Activated T-helper 1 cell treated with Interleukin-2 at 50 U/mL for 16 hours (primary cell): ENCODE measurements at regions not wholly inside any gene's neighbourhood (a gene's known extent, or its start where the extent isn't known, plus 50 kb on each side); places are given as distances from the start of the nearest gene placed in this dataset.
"Not testable (repeated sequence)": the region's sequence is repeated elsewhere in the genome, so short reads cannot be mapped to it uniquely, and the experiment has no call there.

Experiments
- DNase-seq: peaks from one replicate; pipeline ENCODE4 v3.0.0-alpha.2; 2020; ENCODE audit warnings: low read depth

GRCh38 chr10:21405981-21406380 lies 119.5 kb downstream of the SKIDA1 start:
- no peak for DNase-seq

- no peak for DNase-seq
Observed at GRCh38 chr10:21403256-21404015, 122.0 kb downstream of the SKIDA1 start.

- DNase-seq = no peak
Observed at GRCh38 chr10:21402606-21403083, 122.8 kb downstream of the SKIDA1 start.

GRCh38 chr10:21401196-21401595 lies 124.3 kb downstream of the SKIDA1 start:
- no peak for DNase-seq

- DNase-seq = no peak
Observed at GRCh38 chr10:21399392-21400035, 126.0 kb downstream of the SKIDA1 start.

- DNase-seq = no peak
Observed at GRCh38 chr10:21398563-21399231, 126.8 kb downstream of the SKIDA1 start.

- no peak for DNase-seq
Observed at GRCh38 chr10:21396889-21397288, 128.6 kb downstream of the SKIDA1 start.

GRCh38 chr10:21393931-21394330 lies 131.6 kb downstream of the SKIDA1 start:
- DNase-seq = no peak

- DNase-seq = no peak
Observed at GRCh38 chr10:21388589-21388988, 136.9 kb downstream of the SKIDA1 start.

GRCh38 chr10:21387868-21388267 lies 137.6 kb downstream of the SKIDA1 start:
- DNase-seq = no peak

GRCh38 chr10:21385996-21386585 lies 139.4 kb downstream of the SKIDA1 start:
- DNase-seq = no peak

- no peak for DNase-seq
Observed at GRCh38 chr10:21385536-21385935, 139.9 kb downstream of the SKIDA1 start.

GRCh38 chr10:21379143-21379542 lies 146.3 kb downstream of the SKIDA1 start:
- DNase-seq = no peak

GRCh38 chr10:21375274-21375673 lies 150.2 kb downstream of the SKIDA1 start:
- not testable (repeated sequence) for DNase-seq

- DNase-seq = not testable (repeated sequence)
Observed at GRCh38 chr10:21373881-21374280, 151.6 kb downstream of the SKIDA1 start.

- DNase-seq = no peak
Observed at GRCh38 chr10:21372651-21373410, 152.7 kb downstream of the SKIDA1 start.

GRCh38 chr10:21369697-21370096 lies 155.8 kb downstream of the SKIDA1 start:
- no peak for DNase-seq

- no peak for DNase-seq
Observed at GRCh38 chr10:21368728-21369425, 156.6 kb downstream of the SKIDA1 start.

GRCh38 chr10:21368022-21368582 lies 157.4 kb downstream of the SKIDA1 start:
- DNase-seq = no peak

- DNase-seq = not testable (repeated sequence)
Observed at GRCh38 chr10:21366108-21366507, 159.4 kb downstream of the SKIDA1 start.
